A549 (cell line): ENCODE measurements at regions not wholly inside any gene's neighbourhood (a gene's known extent, or its start where the extent isn't known, plus 50 kb on each side); places are given as distances from the start of the nearest gene placed in this dataset.

Experiments used
- ATAC-seq, 2 experiments: fragments of 200-7000 bp in 1 of 2; fragments of >200 bp in 1 of 2; cut with Nextera tagmentation in 1 of 2; cut with Tn5 transposase in 1 of 2; 3 replicates each; pipeline versions ENCODE4 v1.8.0 to v1.9.1; 2018 to 2020; ENCODE audit warnings: mild to moderate bottlenecking in 1 of 2, moderate library complexity in 1 of 2
- CTCF ChIA-PET: fragments of 300-600 bp; sonication (Branson Sonifier 250); formaldehyde crosslinking; extraction: SDS; loops from one replicate; lab custom pipeline; 2021; ENCODE audit warnings: antibody characterized with exemption, inconsistent platforms; lab: Yijun Ruan, JAX
- POLR2A ChIA-PET: fragments of 350-600 bp; formaldehyde crosslinking; extraction: SDS; loops from one replicate; lab custom pipeline; 2021; ENCODE audit warnings: antibody characterized with exemption, inconsistent platforms; lab: Yijun Ruan, JAX
- DNase-seq, 2 experiments: peaks; one replicate each; pipeline versions ENCODE4 v3.0.0 to v3.0.0-alpha.2; 2011 to 2016; ENCODE audit warnings: low read depth in 1 of 2, low spot score in 1 of 2
- FAIRE-seq: peaks from 2 replicates; lab custom pipeline; 2011; peaks lifted over from hg19 to GRCh38; lab: Jason Lieb, UNC
- H3K27ac ChIP-seq, 2 experiments: fragments of >200 bp; sonication (Bioruptor Twin); formaldehyde crosslinking; 3 replicates each; pipeline ENCODE4 v1.5.1; 2016 to 2017
- H3K4me1 ChIP-seq: fragments of >200 bp; sonication (Bioruptor Twin); formaldehyde crosslinking; 3 replicates; pipeline ENCODE4 v1.6.1; 2016
- H3K4me2 ChIP-seq: fragments of >200 bp; sonication (Bioruptor Twin); formaldehyde crosslinking; 3 replicates; pipeline ENCODE4 v1.6.1; 2016
- H3K4me3 ChIP-seq: fragments of >200 bp; sonication (Bioruptor Twin); formaldehyde crosslinking; 3 replicates; pipeline ENCODE4 v1.5.1; 2016
- H3K9me3 ChIP-seq: fragments of >200 bp; sonication (Bioruptor Twin); formaldehyde crosslinking; 3 replicates; pipeline ENCODE4 v1.6.1; 2016
- CBX2 ChIP-seq: fragments of 200-600 bp; sonication (generic); IDR thresholded peaks from 2 replicates; pipeline ENCODE4 v1.6.1; 2016; ENCODE audit warnings: low read depth, mild to moderate bottlenecking, borderline replicate concordance
- CEBPB ChIP-seq, 2 experiments: fragments of >200 bp in 1 of 2; sonication (Bioruptor Twin) in 1 of 2; formaldehyde crosslinking in 1 of 2; IDR thresholded peaks; 2 replicates each; pipeline ENCODE4 v1.6.1; 2012 to 2016
- CHD2 ChIP-seq: fragments of 150-350 bp; IDR thresholded peaks from 2 replicates; pipeline ENCODE4 v1.6.1; 2014; ENCODE audit warnings: low read length; ENCODE audit not compliant: partially characterized antibody
- EP300 ChIP-seq, 2 experiments: fragments of >200 bp; sonication (Bioruptor Twin); formaldehyde crosslinking; IDR thresholded peaks; 2 replicates in 1 of 2; 3 replicates in 1 of 2; pipeline ENCODE4 v1.6.1; 2016 to 2017
- ESRRA ChIP-seq: fragments of 150-350 bp; IDR thresholded peaks from 2 replicates; pipeline ENCODE4 v1.6.1; 2014; ENCODE audit warnings: mild to moderate bottlenecking, low read length, borderline replicate concordance
- FOSB ChIP-seq: fragments of 250-450 bp; sonication (Bioruptor Pico); IDR thresholded peaks from 2 replicates; pipeline ENCODE4 v1.5.0; 2020; ENCODE audit warnings: mild to moderate bottlenecking, moderate library complexity
- GATA3 ChIP-seq: IDR thresholded peaks from 2 replicates; pipeline ENCODE4 v1.6.1; 2012; ENCODE audit warnings: borderline replicate concordance
- HOXB5 ChIP-seq: fragments of 250-450 bp; sonication (Bioruptor Pico); IDR thresholded peaks from 2 replicates; pipeline ENCODE4 v1.5.0; 2020; ENCODE audit warnings: mild to moderate bottlenecking, moderate library complexity
- MYC ChIP-seq: IDR thresholded peaks from 2 replicates; pipeline ENCODE4 v1.6.1; 2012; ENCODE audit warnings: mild to moderate bottlenecking, inconsistent platforms, low read length, improper control_type of control experiment, borderline replicate concordance
- NPAS2 ChIP-seq: fragments of 250-450 bp; sonication (Bioruptor Pico); IDR thresholded peaks from 2 replicates; pipeline ENCODE4 v1.8.0; 2022; ENCODE audit warnings: mild to moderate bottlenecking, moderate library complexity, borderline replicate concordance
- POLR2AphosphoS2 ChIP-seq: conservative IDR thresholded peaks from 2 replicates; pipeline ENCODE4 v1.6.1; 2012; ENCODE audit warnings: low read length, improper control_type of control experiment, inconsistent platforms
- RAD21 ChIP-seq, 2 experiments: fragments of >200 bp in 1 of 2; sonication (Bioruptor Twin) in 1 of 2; formaldehyde crosslinking in 1 of 2; IDR thresholded peaks in 1 of 2; conservative IDR thresholded peaks in 1 of 2; 2 replicates in 1 of 2; 3 replicates in 1 of 2; pipeline ENCODE4 v1.6.1; 2012 to 2018; ENCODE audit warnings: inconsistent platforms in 1 of 2
- ZC3H11A ChIP-seq: fragments of 450-650 bp; IDR thresholded peaks from 2 replicates; pipeline ENCODE4 v1.6.1; 2014; ENCODE audit warnings: antibody characterized with exemption, mild to moderate bottlenecking
- ZFP36 ChIP-seq: fragments of 450-650 bp; IDR thresholded peaks from 2 replicates; pipeline ENCODE4 v1.6.1; 2014; ENCODE audit warnings: borderline replicate concordance; ENCODE audit not compliant: partially characterized antibody
- WGBS: methylation state at CpG from one replicate; pipeline ENCODE4 v1.1.6; 2017; ENCODE audit errors: missing lambda C conversion rate; 5-methylcytosine and 5-hydroxymethylcytosine counted together
- TF ChIP-seq, protein P1 (sequence below): fragments of >200 bp; sonication (Bioruptor Twin); formaldehyde crosslinking; IDR thresholded peaks from 2 replicates; pipeline ENCODE4 v1.6.1; 2016
- TF ChIP-seq, protein P2 (sequence below): fragments of 250-450 bp; sonication (Bioruptor Pico); IDR thresholded peaks from 2 replicates; pipeline ENCODE4 v1.5.0; 2020; ENCODE audit warnings: low read depth, mild to moderate bottlenecking, moderate library complexity
- TF ChIP-seq, protein P3 (sequence below): fragments of 150-350 bp; IDR thresholded peaks from 2 replicates; pipeline ENCODE4 v1.6.1; 2014; ENCODE audit warnings: low read depth, mild to moderate bottlenecking, low read length
- TF ChIP-seq, protein P4 (sequence below): fragments of 250-450 bp; sonication (Bioruptor Pico); IDR thresholded peaks from 2 replicates; pipeline ENCODE4 v1.5.0; 2021; ENCODE audit warnings: mild to moderate bottlenecking, moderate library complexity, borderline replicate concordance

DNA sequence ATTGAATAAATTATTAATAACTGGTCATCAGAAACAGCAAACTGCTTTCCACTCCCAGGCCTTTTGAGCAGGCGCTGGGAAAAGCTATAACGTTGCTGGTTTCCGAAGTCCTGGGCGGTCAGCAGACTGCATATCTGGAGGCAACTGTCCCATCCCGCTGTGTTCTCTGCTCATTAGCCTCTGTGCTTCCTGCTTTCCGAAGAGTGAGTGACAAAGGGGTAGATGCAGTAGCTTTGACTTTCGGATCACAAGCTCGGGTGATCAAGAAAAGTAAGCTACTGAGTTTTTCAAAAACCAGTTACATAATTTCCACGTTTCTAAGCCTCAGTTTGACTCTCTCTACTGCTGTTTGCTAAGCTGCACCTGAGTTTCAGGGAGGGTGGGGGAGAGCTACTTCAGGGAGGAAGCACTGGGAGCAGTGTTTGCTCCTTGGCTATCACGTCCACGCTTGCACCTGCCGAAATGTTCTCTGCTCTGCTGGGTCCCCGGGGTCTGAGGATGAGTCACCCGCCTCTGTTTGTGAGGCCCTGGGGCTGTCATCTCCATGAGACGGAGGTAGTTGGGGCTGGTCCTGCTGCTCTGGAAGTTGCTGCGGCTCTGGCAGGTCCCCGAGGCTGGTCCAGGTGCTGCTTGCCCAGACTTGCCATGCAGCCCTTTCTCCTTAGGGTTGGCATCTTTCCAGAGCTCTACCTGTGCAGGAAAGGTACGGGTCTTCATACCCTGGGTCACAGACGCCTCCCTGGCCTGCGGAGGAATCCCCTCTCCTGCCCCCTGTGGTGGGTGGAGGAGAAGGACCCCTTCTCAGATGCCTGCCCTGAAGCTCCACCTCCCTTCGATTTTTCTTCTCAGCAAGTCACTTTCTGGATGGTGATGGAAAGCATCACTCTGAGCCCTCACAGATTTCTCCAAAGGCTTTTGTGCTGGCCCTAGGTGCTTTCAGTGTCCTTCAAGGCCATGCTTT lies 220.0 kb downstream of the QKI start:
- ATAC-seq (no peak), FAIRE-seq (no peak), DNase-seq (no peak)
- WGBS, result 62% methylated on average over 14 of the region's 21 CpGs
- POLR2A ChIA-PET, result no interaction called here
- TF ChIP-seq ESRRA (no peak), POLR2AphosphoS2 (no peak), HOXB5 (no peak), EP300 (IDR thresholded peaks at IDR 0.05) (no peak), NPAS2 (CRISPR knock-in tag) (no peak), CEBPB (IDR thresholded peaks at IDR 0.05) (no peak), RAD21 (conservative IDR thresholded peaks at IDR 0.05 in 1 of 2, IDR thresholded peaks at IDR 0.05 in 1 of 2) (no peak), CHD2 (no peak)
- TF ChIP-seq, protein P1, sequence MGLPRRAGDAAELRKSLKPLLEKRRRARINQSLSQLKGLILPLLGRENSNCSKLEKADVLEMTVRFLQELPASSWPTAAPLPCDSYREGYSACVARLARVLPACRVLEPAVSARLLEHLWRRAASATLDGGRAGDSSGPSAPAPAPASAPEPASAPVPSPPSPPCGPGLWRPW, result no peak
- H3K9me3 ChIP-seq, result no peaks in the 10 kb centered on the region
- H3K4me3 ChIP-seq, result no peak overlapping the region
- H3K4me1 ChIP-seq, result no peaks in the 10 kb centered on the region
- no peak overlapping the region for H3K4me2 ChIP-seq
- no peak overlapping the region for H3K27ac ChIP-seq
- CTCF ChIA-PET, result no interaction called here

DNA sequence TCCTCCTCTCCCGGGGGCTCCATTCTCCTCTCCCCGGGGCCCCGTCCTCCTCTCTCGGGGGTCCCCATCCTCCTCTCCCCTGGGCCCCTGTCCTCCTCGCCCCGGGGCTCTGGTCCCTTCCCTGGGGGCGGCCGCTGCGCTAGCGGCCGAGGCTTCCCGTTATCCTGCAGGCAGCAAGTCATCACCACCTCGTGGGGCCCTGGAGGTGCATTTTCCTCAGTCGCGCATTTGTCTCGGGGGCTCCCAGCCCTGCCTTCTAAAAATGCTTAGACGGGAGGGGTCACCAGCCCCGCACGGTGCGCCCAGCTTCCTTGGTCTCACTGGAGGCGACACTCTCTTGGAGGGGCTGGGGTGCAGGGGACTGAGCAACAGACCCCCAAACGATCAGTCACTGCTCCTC lies 216.5 kb downstream of the QKI start:
- no peak for ATAC-seq
- H3K4me3 ChIP-seq, result no peak overlapping the region
- no peak for TF ChIP-seq GATA3
- TF ChIP-seq ZC3H11A, result no peak
- no peak for TF ChIP-seq ZFP36
- no peak for FAIRE-seq
- POLR2A ChIA-PET, result no interaction called here
- WGBS, result 72% methylated on average over 9 of the region's 22 CpGs
- H3K9me3 ChIP-seq, result no peaks in the 10 kb centered on the region
- CTCF ChIA-PET, result no interaction called here
- H3K27ac ChIP-seq, result no peak overlapping the region
- DNase-seq, result no peak
- H3K4me2 ChIP-seq, result no peak overlapping the region
- H3K4me1 ChIP-seq, result no peaks in the 10 kb centered on the region

DNA sequence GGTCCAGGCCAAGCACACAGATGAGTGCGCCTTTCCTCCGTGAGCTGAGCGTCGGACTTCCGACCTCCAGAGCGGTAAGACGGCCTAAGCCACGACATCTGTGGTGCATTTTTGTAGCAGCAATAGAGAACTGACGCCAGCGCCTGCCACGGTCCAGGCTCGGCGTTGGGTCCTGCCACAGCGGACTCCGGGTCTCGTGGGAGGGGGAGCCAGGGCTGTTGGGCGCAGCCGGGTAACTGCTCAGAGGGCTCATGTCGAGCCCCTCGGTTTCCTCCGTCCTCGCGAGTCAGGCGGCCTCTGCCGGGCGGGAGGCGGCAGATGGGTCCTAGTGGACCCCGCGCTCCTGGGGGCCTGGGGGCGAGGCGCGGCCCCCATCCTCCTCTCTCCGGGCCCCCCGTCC lies 216.1 kb downstream of the QKI start:
- ChIA-PET CTCF (no interaction called here), POLR2A (no interaction called here)

DNA sequence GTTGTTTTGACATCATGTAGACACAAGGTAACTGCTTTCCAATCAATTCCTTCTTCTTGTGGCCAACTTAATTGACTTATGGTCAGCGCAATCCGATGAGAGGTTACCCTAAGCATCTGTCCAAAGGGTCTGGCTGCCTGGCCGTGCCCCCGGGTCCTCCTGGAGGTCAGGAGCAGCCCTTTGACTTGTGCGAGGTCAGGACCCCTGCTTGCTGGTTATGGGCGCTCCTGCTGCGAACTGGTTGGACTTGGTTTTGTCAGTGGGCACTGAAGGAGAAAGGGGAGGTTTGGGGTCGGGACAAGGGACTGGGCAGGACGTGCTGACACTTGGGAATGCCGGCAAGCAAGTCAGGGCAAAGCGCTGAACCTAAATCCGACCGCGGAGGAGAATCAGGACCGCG lies 215.6 kb downstream of the QKI start:
- H3K4me3 ChIP-seq, result no peak overlapping the region
- POLR2A ChIA-PET, result no interaction called here
- H3K27ac ChIP-seq, result no peak overlapping the region
- CTCF ChIA-PET, result no interaction called here
- TF ChIP-seq, protein P2, sequence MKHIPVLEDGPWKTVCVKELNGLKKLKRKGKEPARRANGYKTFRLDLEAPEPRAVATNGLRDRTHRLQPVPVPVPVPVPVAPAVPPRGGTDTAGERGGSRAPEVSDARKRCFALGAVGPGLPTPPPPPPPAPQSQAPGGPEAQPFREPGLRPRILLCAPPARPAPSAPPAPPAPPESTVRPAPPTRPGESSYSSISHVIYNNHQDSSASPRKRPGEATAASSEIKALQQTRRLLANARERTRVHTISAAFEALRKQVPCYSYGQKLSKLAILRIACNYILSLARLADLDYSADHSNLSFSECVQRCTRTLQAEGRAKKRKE (CRISPR knock-in tag), result no peak
- TF ChIP-seq CBX2 (no peak), CHD2 (no peak)
- no peak for FAIRE-seq
- no peak overlapping the region for H3K4me2 ChIP-seq
- no peak for ATAC-seq
- H3K4me1 ChIP-seq, result no peaks in the 10 kb centered on the region
- 76% methylated on average over 9 of the region's 16 CpGs for WGBS
- H3K9me3 ChIP-seq, result no peaks in the 10 kb centered on the region
- DNase-seq, result no peak

More for the DNA sequence above, 216.1 kb downstream of the QKI start:
- TF ChIP-seq MYC, result no peak
- TF ChIP-seq FOSB, result no peak
- TF ChIP-seq, protein P3, sequence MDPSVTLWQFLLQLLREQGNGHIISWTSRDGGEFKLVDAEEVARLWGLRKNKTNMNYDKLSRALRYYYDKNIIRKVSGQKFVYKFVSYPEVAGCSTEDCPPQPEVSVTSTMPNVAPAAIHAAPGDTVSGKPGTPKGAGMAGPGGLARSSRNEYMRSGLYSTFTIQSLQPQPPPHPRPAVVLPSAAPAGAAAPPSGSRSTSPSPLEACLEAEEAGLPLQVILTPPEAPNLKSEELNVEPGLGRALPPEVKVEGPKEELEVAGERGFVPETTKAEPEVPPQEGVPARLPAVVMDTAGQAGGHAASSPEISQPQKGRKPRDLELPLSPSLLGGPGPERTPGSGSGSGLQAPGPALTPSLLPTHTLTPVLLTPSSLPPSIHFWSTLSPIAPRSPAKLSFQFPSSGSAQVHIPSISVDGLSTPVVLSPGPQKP, result no peak
- TF ChIP-seq, protein P4, sequence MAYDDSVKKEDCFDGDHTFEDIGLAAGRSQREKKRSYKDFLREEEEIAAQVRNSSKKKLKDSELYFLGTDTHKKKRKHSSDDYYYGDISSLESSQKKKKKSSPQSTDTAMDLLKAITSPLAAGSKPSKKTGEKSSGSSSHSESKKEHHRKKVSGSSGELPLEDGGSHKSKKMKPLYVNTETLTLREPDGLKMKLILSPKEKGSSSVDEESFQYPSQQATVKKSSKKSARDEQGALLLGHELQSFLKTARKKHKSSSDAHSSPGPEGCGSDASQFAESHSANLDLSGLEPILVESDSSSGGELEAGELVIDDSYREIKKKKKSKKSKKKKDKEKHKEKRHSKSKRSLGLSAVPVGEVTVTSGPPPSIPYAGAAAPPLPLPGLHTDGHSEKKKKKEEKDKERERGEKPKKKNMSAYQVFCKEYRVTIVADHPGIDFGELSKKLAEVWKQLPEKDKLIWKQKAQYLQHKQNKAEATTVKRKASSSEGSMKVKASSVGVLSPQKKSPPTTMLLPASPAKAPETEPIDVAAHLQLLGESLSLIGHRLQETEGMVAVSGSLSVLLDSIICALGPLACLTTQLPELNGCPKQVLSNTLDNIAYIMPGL (CRISPR knock-in tag), result no peak
- FAIRE-seq, result no peak
- DNase-seq, result no peak
- no peak for ATAC-seq
- H3K4me3 ChIP-seq, result no peak overlapping the region
- no peaks in the 10 kb centered on the region for H3K9me3 ChIP-seq
- no peaks in the 10 kb centered on the region for H3K4me1 ChIP-seq
- WGBS, result 88% methylated on average over 29 of the region's 34 CpGs
- H3K4me2 ChIP-seq, result no peak overlapping the region
- no peak overlapping the region for H3K27ac ChIP-seq
